ENCODE measurements at regions not wholly inside any gene's neighbourhood (a gene's known extent, or its start where the extent isn't known, plus 50 kb on each side); places are given as distances from the start of the nearest gene placed in this dataset.

GRCh38 chr20:53834062-53834442 lies 236.3 kb downstream of the BCAS1 start:
- TF ChIP-seq EZH2phosphoT487 (conservative IDR thresholded peaks at IDR 0.05; ENCODE audit: low read length), result no peak
- TF ChIP-seq CTCF (IDR thresholded peaks at IDR 0.05; ENCODE audit: insufficient read depth, low read length, poor library complexity, severe bottlenecking), result no peak
- H3K9me3 ChIP-seq (ENCODE audit: insufficient read depth, low read length), result no peaks in the 10 kb centered on the region
- no peaks in the 10 kb centered on the region for H3K27me3 ChIP-seq (ENCODE audit: low read length)
- H3F3A ChIP-seq (ENCODE audit: insufficient read depth), result peaks cover 48% of the 10 kb centered on the region
- peak overlapping the region; percentile 88 for H3K27ac ChIP-seq (ENCODE audit: low read depth, low read length)
- peak overlapping the region; percentile 39 for H3K9ac ChIP-seq (ENCODE audit: low read length)
- H3K4me3 ChIP-seq (ENCODE audit: insufficient read depth, low read length, poor library complexity, severe bottlenecking), result no peak overlapping the region
- no peaks in the 10 kb centered on the region for H3K79me2 ChIP-seq (ENCODE audit: insufficient read depth, low read length)
- no peaks in the 10 kb centered on the region for H3K9me2 ChIP-seq (replicated peaks; ENCODE audit: insufficient read depth, low read length)
- peak overlapping the region; percentile 66 for H3K4me2 ChIP-seq (ENCODE audit: low read depth, low read length, poor library complexity, severe bottlenecking)
- no peaks in the 10 kb centered on the region for H4K20me1 ChIP-seq (ENCODE audit: low read depth, low read length)
- H3K36me3 ChIP-seq (ENCODE audit: low read length), result no peaks in the 10 kb centered on the region
- peak overlapping the region; percentile 3 for H2AFZ ChIP-seq (ENCODE audit: low read depth, low read length, severe bottlenecking)

- Histone ChIP-seq H3F3A (ENCODE audit: insufficient read depth) (peaks cover 48% of the 10 kb centered on the region), H2AFZ (ENCODE audit: low read depth, low read length, severe bottlenecking) (peak overlapping the region; percentile 3), H3K9ac (ENCODE audit: low read length) (peak overlapping the region; percentile 39), H3K27ac (ENCODE audit: low read depth, low read length) (peak overlapping the region; percentile 88), H3K9me2 (replicated peaks; ENCODE audit: insufficient read depth, low read length) (no peaks in the 10 kb centered on the region), H3K79me2 (ENCODE audit: insufficient read depth, low read length) (no peaks in the 10 kb centered on the region), H3K27me3 (ENCODE audit: low read length) (no peaks in the 10 kb centered on the region), H3K4me2 (ENCODE audit: low read depth, low read length, poor library complexity, severe bottlenecking) (peak overlapping the region; percentile 66), H3K4me3 (ENCODE audit: insufficient read depth, low read length, poor library complexity, severe bottlenecking) (no peak overlapping the region), H3K9me3 (ENCODE audit: insufficient read depth, low read length) (no peaks in the 10 kb centered on the region), H3K36me3 (ENCODE audit: low read length) (no peaks in the 10 kb centered on the region), H4K20me1 (ENCODE audit: low read depth, low read length) (no peaks in the 10 kb centered on the region)
- TF ChIP-seq EZH2phosphoT487 (conservative IDR thresholded peaks at IDR 0.05; ENCODE audit: low read length) (no peak), CTCF (IDR thresholded peaks at IDR 0.05; ENCODE audit: insufficient read depth, low read length, poor library complexity, severe bottlenecking) (no peak)
Observed at GRCh38 chr20:53833333-53834061, 236.9 kb downstream of the BCAS1 start.

DNA sequence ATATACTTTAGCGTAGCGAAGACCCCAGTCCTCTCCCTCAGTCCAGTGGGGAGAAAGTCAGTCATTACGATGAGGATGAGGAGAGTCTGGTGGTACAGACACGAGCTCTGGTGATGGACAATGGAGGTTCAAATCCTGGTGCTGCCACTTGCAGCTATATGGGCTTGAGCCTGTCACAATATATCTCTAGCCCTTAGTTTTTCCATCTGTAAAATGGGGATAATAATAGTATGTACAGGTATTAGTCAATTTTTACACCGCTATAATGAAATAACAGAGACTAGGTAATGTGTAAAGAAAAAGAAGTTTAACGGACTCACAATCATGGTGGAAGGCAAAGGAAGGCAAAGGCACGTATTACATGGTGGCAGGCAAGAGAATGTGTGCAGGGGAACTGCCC lies 237.9 kb downstream of the BCAS1 start:
- Histone ChIP-seq H3K9ac (ENCODE audit: low read length) (no peak overlapping the region), H3K4me2 (ENCODE audit: low read depth, low read length, poor library complexity, severe bottlenecking) (no peak overlapping the region)
- no peak for TF ChIP-seq EZH2phosphoT487 (conservative IDR thresholded peaks at IDR 0.05; ENCODE audit: low read length)
- no peak for TF ChIP-seq CTCF (IDR thresholded peaks at IDR 0.05; ENCODE audit: insufficient read depth, low read length, poor library complexity, severe bottlenecking)

More for the DNA sequence above, 237.9 kb downstream of the BCAS1 start:
- no peak overlapping the region for H2AFZ ChIP-seq (ENCODE audit: low read depth, low read length, severe bottlenecking)
- no peaks in the 10 kb centered on the region for H4K20me1 ChIP-seq (ENCODE audit: low read depth, low read length)
- H3K79me2 ChIP-seq (ENCODE audit: insufficient read depth, low read length), result no peaks in the 10 kb centered on the region
- H3K27ac ChIP-seq (ENCODE audit: low read depth, low read length), result no peak overlapping the region
- H3K27me3 ChIP-seq (ENCODE audit: low read length), result no peaks in the 10 kb centered on the region
- H3F3A ChIP-seq (ENCODE audit: insufficient read depth), result peaks cover 54% of the 10 kb centered on the region
- no peak overlapping the region for H3K4me3 ChIP-seq (ENCODE audit: insufficient read depth, low read length, poor library complexity, severe bottlenecking)
- no peaks in the 10 kb centered on the region for H3K9me2 ChIP-seq (replicated peaks; ENCODE audit: insufficient read depth, low read length)
- no peaks in the 10 kb centered on the region for H3K9me3 ChIP-seq (ENCODE audit: insufficient read depth, low read length)
- no peaks in the 10 kb centered on the region for H3K36me3 ChIP-seq (ENCODE audit: low read length)

Measured in SU-DHL-6 (cell line).